ENCODE measurements at regions not wholly inside any gene's neighbourhood (a gene's known extent, or its start where the extent isn't known, plus 50 kb on each side); places are given as distances from the start of the nearest gene placed in this dataset.
A peak's percentile ranks its signal among the peaks of the same experiment; 100 is the strongest.

DNA sequence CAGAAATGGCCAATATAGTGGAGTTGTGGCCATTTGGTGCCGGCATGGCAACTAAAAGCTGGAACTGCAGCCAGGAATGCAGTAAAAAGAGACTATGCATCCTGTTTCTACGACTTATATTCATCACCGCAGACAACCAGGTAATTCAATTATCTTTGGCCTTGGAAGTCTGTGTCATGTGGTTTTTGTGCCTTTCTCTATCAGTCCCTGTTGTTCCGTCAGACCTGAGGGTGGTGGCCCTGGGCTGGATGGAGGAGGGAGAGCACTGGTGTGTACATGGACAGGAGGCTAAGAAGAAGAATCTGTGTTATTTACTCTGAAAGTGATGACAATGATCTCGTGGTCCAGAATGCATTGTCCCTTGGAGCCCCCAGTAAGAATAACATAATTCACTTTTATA is 852.6 kb downstream of the VRK1 start:
- no peak overlapping the region for H3K4me3 ChIP-seq
- no peaks in the 10 kb centered on the region for H3K4me1 ChIP-seq
- H3K9me3 ChIP-seq = no peaks in the 10 kb centered on the region
- WGBS, 2 donors = 47 to 50% methylated on average over 5 of the region's 5 CpGs
- H3K36me3 ChIP-seq = no peaks in the 10 kb centered on the region
- H3K27ac ChIP-seq = no peak overlapping the region
- no peaks in the 10 kb centered on the region for H3K27me3 ChIP-seq
- DNase-seq (ENCODE audit: low spot score in 2 of 2) = no peak
- TF ChIP-seq, protein P1, sequence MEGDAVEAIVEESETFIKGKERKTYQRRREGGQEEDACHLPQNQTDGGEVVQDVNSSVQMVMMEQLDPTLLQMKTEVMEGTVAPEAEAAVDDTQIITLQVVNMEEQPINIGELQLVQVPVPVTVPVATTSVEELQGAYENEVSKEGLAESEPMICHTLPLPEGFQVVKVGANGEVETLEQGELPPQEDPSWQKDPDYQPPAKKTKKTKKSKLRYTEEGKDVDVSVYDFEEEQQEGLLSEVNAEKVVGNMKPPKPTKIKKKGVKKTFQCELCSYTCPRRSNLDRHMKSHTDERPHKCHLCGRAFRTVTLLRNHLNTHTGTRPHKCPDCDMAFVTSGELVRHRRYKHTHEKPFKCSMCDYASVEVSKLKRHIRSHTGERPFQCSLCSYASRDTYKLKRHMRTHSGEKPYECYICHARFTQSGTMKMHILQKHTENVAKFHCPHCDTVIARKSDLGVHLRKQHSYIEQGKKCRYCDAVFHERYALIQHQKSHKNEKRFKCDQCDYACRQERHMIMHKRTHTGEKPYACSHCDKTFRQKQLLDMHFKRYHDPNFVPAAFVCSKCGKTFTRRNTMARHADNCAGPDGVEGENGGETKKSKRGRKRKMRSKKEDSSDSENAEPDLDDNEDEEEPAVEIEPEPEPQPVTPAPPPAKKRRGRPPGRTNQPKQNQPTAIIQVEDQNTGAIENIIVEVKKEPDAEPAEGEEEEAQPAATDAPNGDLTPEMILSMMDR (IDR thresholded peaks at IDR 0.05) = no peak
- TF ChIP-seq EP300 (IDR thresholded peaks at IDR 0.05) (no peak), POLR2A (IDR thresholded peaks at IDR 0.05) (no peak)

DNA sequence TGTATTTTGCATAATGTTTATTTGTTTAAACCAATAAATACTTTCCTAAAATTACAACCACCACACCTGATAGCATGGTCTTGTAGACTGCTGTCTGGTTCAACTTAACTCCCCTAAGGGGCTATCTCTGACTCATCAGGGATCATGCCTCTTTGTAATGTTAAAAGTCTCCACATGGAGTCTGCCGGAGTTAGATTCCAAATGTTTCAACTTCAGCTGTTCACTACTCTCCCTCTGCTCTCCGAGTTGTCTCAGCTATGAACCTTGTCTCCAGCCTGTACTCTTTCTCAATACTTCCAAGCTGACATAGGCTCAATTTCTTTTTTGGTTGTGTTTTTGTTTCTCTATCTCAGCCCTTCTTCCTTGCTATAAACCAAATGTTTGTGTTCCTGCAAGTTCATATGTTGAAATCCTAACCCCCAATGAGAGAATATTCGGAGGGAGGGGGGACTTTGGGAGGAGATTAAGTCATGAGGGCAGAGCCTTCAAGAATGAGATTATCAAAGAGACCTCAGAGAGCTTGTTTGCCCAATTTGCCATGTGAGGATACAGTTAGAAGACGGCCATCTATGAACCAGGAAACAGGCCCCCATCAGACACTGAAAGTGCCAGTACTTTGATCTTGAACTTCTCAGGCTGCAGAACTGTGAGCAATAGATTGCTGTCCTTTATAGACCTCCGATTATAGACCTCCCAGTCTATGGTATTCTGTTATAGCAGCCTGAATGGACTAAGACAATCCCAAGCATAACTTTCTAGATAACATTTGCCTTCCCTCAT is 858.2 kb downstream of the VRK1 start:
- Histone ChIP-seq H3K36me3 (no peaks in the 10 kb centered on the region), H3K27me3 (no peaks in the 10 kb centered on the region), H3K27ac (no peak overlapping the region), H3K9me3 (no peaks in the 10 kb centered on the region), H3K4me3 (no peak overlapping the region), H3K4me1 (no peaks in the 10 kb centered on the region)
- no peak for DNase-seq (ENCODE audit: low spot score in 2 of 2)
- TF ChIP-seq POLR2A (IDR thresholded peaks at IDR 0.05) (no peak), EP300 (IDR thresholded peaks at IDR 0.05) (peak in 1 of 2 donors; percentile 41)
- WGBS, 2 donors = 40 to 41% methylated on average over 5 of the region's 5 CpGs

DNA sequence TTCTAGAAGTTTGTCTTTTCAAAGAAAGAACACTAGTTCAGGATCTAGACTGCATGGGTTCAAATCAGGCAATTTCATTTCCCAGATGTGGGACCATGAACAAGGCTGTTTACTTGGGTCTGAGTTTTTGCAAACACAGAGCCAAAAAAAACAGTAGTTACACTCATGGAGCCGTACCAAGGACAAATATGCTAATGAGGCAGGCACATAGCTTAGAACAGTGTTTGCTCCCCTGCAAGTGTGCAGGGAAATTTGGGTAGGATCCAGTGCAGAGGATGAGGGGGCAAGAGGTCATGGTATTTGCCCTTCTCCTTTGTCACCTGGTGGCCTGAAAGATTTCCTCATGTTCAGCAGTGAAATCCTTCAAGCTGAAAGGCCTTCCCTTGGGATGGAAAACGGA is 860.4 kb downstream of the VRK1 start:
- Histone ChIP-seq H3K4me1 (no peaks in the 10 kb centered on the region), H3K9me3 (no peaks in the 10 kb centered on the region), H3K36me3 (no peaks in the 10 kb centered on the region), H3K27ac (no peak overlapping the region), H3K4me3 (no peak overlapping the region), H3K27me3 (no peaks in the 10 kb centered on the region)
- no peak for DNase-seq (ENCODE audit: low spot score in 2 of 2)
- 25 to 31% methylated on average over 2 of the region's 2 CpGs for WGBS, 2 donors
- TF ChIP-seq POLR2A (IDR thresholded peaks at IDR 0.05) = no peak
- no peak for TF ChIP-seq EP300 (IDR thresholded peaks at IDR 0.05)
- TF ChIP-seq, protein P1 (IDR thresholded peaks at IDR 0.05) = no peak

DNA sequence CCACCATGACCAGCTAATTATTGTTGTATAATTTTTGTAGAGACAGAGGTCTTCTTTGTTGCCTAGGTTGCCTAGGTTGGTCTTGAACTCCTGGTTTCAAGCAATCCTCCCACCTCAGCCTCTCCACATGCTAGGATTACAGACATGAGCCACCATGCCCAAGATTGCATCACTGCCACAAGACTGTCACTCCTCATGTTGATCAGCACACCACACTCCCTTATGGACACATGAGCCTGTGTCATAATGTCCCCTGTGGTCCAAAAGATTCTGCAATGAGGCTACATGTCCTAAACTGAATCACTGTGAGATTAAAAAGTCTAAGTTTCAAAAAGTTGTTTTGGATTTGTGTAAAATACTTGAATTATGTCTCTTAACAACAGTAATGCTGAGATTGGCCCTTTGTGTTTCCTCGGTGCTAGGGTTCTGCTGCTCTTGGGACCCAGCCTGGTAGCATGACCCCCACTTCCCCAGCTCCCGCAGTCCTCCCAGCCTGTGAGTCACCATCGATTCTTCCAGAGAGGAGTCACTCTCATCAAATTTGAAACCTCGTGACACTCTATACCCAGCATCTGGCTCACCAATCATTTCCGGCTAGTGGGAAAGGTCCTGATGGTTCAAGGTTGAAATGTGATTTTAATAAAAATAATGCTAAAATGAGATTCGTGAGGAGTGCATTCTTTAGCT is 890.9 kb downstream of the VRK1 start:
- H3K9me3 ChIP-seq = no peaks in the 10 kb centered on the region
- WGBS, 2 donors = 63 to 68% methylated on average over 6 of the region's 6 CpGs
- no peak overlapping the region for H3K27ac ChIP-seq

DNA sequence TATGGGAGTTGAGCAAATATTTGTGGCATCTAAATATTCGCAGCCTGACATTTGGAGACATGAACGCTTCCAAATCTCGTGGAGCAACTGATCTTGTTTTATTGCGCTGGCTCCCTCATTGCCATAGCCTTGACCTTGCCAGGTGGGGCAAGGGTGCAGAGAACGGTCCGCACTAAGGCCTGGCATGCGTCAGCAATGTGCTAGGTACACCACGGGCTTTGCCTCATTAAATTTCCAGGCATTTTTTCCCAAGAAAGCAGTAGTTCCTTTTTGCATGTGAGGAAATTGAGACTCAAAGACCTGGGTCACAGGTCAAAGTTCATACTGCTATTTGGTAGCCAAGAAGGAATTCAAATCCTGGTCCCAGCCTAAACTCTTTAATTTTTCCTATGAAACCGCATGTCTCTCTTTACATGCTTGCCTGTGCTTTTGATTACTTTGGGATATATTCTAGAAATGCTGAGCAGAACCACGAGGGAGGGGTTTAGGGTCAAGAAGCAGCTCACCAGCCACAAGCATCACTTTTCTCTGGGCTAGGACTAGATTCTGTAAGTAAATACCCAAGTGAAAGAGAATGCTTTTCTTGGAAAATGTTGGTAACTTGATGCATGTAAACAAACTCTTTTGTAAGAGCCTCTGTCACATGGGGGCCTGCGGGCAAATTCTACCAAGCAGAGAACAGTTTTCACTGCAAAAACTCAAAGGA is 891.6 kb downstream of the VRK1 start:
- H3K27ac ChIP-seq = no peak overlapping the region
- 71 to 73% methylated on average over 11 of the region's 11 CpGs for WGBS, 2 donors
- no peaks in the 10 kb centered on the region for H3K4me1 ChIP-seq
- H3K36me3 ChIP-seq = no peaks in the 10 kb centered on the region
- H3K4me3 ChIP-seq = no peak overlapping the region
- no peaks in the 10 kb centered on the region for H3K9me3 ChIP-seq
- TF ChIP-seq POLR2A (IDR thresholded peaks at IDR 0.05) = no peak
- TF ChIP-seq, protein P1 (IDR thresholded peaks at IDR 0.05) = no peak
- no peak for TF ChIP-seq EP300 (IDR thresholded peaks at IDR 0.05)
- no peaks in the 10 kb centered on the region for H3K27me3 ChIP-seq
- DNase-seq (ENCODE audit: low spot score in 2 of 2) = no peak

More for the DNA sequence above, 890.9 kb downstream of the VRK1 start:
- TF ChIP-seq POLR2A (IDR thresholded peaks at IDR 0.05) = no peak
- no peak for TF ChIP-seq EP300 (IDR thresholded peaks at IDR 0.05)
- TF ChIP-seq, protein P1 (IDR thresholded peaks at IDR 0.05) = no peak
- no peaks in the 10 kb centered on the region for H3K27me3 ChIP-seq
- no peak overlapping the region for H3K4me3 ChIP-seq
- DNase-seq (ENCODE audit: low spot score in 2 of 2) = no peak
- H3K36me3 ChIP-seq = no peaks in the 10 kb centered on the region
- H3K4me1 ChIP-seq = no peaks in the 10 kb centered on the region
